Stomach (tissue), 8 donors: ENCODE measurements at regions not wholly inside any gene's neighbourhood (a gene's known extent, or its start where the extent isn't known, plus 50 kb on each side); places are given as distances from the start of the nearest gene placed in this dataset.

Experiments used
- DNase-seq, 2 donors: peaks; one replicate each; pipeline versions ENCODE4 v3.0.0 to v3.0.0-alpha.2; 2013 to 2019
- H3K27ac ChIP-seq, 5 donors: fragments of 200-600 bp in 4 of 5; sonication (generic) in 4 of 5; one replicate each; pipeline ENCODE4 v1.5.1; 2013 to 2019; ENCODE audit warnings: mild to moderate bottlenecking in 1 of 5, moderate library complexity in 1 of 5
- H3K27me3 ChIP-seq, 3 donors: fragments of 200-600 bp; sonication (generic); one replicate each; pipeline ENCODE4 v1.5.1; 2017 to 2019; ENCODE audit warnings: mixed run types in 1 of 3
- H3K36me3 ChIP-seq, 4 donors: fragments of 200-600 bp; sonication (generic); 1 replicate in 3 of 4; 2 replicates in 1 of 4; pipeline ENCODE4 v1.5.1; 2016 to 2019
- H3K4me1 ChIP-seq, 4 donors: fragments of 200-600 bp; sonication (generic); one replicate each; pipeline ENCODE4 v1.5.1; 2016 to 2019
- H3K4me3 ChIP-seq, 4 donors: fragments of 200-600 bp; sonication (generic) in 3 of 4; one replicate each; pipeline ENCODE4 v1.5.1; 2016 to 2019; ENCODE audit warnings: mild to moderate bottlenecking in 1 of 4
- H3K9me3 ChIP-seq, 4 donors: fragments of 200-600 bp; sonication (generic); one replicate each; pipeline ENCODE4 v1.5.1; 2016 to 2019
- CTCF ChIP-seq, 7 experiments: fragments of 450-650 bp in 4 of 7; fragments of 200-600 bp in 3 of 7; sonication (generic) in 3 of 7; IDR thresholded peaks; one replicate each; pipeline ENCODE4 v1.5.1; 2016 to 2019; ENCODE audit warnings: antibody characterized with exemption in 7 of 7, control low read depth in 2 of 7, mild to moderate bottlenecking in 1 of 7
- EP300 ChIP-seq: sonication (generic); formaldehyde crosslinking; IDR thresholded peaks from one replicate; pipeline ENCODE4 v1.6.1; 2017; ENCODE audit warnings: antibody characterized with exemption
- POLR2A ChIP-seq, 4 donors: fragments of 450-650 bp; IDR thresholded peaks; one replicate each; pipeline ENCODE4 v1.6.1; 2016; ENCODE audit warnings: antibody characterized with exemption in 4 of 4, control low read depth in 2 of 4, mild to moderate bottlenecking in 1 of 4, moderate library complexity in 1 of 4
- POLR2AphosphoS5 ChIP-seq, 3 donors: sonication (generic); formaldehyde crosslinking; IDR thresholded peaks; one replicate each; pipeline ENCODE4 v1.6.1; 2016; ENCODE audit warnings: antibody characterized with exemption in 3 of 3
- WGBS, 5 donors: extraction: QIAGEN DNeasy Blood & Tissue Kit in 3 of 5; methylation state at CpG; one replicate each; pipeline versions ENCODE4 v1.1.5 to v1.1.7; 2013 to 2018; 5-methylcytosine and 5-hydroxymethylcytosine counted together
- intact Hi-C: fragments of 100-400 bp; cut with DNase I; formaldehyde crosslinking; loops from one replicate; pipeline ENCODE4 v1.15.1; 2023; ENCODE audit warnings: low total_unique reads
- donor health status: healthy with polysubstance abuse.
- donor health status: Bipolar disorder and iron deficiency.
- donor health status: healthy.

GRCh38 chr12:46676396-46676795, 149.4 kb downstream of the SLC38A4 start:
- intact Hi-C loops = no loop called here
- Histone ChIP-seq H3K27ac (no peak overlapping the region), H3K4me1 (peaks cover 0 to 8% (median 0%) of the 10 kb centered on the region in 4 donors), H3K27me3 (no peaks in the 10 kb centered on the region), H3K4me3 (no peak overlapping the region), H3K9me3 (no peaks in the 10 kb centered on the region), H3K36me3 (no peaks in the 10 kb centered on the region)
- no peak for DNase-seq
- no peak for TF ChIP-seq POLR2AphosphoS5 (IDR thresholded peaks at IDR 0.05)
- no peak for TF ChIP-seq EP300
- no peak for TF ChIP-seq CTCF (IDR thresholded peaks at IDR 0.05)
- no peak for TF ChIP-seq POLR2A (IDR thresholded peaks at IDR 0.05)
- 42 to 76% (median 70%) methylated on average over 1 of the region's 1 CpG for WGBS, 5 donors

GRCh38 chr12:46675736-46676135, 150.1 kb downstream of the SLC38A4 start:
- no peaks in the 10 kb centered on the region for H3K36me3 ChIP-seq
- H3K9me3 ChIP-seq = no peaks in the 10 kb centered on the region
- intact Hi-C loops = no loop called here
- WGBS, 5 donors = 50 to 54% (median 53%) methylated on average over 11 of the region's 11 CpGs
- TF ChIP-seq CTCF (IDR thresholded peaks at IDR 0.05) (peak in 4 of 7 experiments; percentile 52 to 68 (median 62)), POLR2A (IDR thresholded peaks at IDR 0.05) (no peak)
- peaks cover 0 to 8% (median 2%) of the 10 kb centered on the region in 4 donors for H3K4me1 ChIP-seq
- DNase-seq = peak in 1 of 2 donors; percentile 68
- no peak overlapping the region for H3K4me3 ChIP-seq
- H3K27ac ChIP-seq = no peak overlapping the region
- no peaks in the 10 kb centered on the region for H3K27me3 ChIP-seq

- no peaks in the 10 kb centered on the region for H3K27me3 ChIP-seq
- no peak for DNase-seq
- H3K4me1 ChIP-seq = peaks cover 0 to 8% (median 2%) of the 10 kb centered on the region in 4 donors
- no peak overlapping the region for H3K27ac ChIP-seq
- no peaks in the 10 kb centered on the region for H3K9me3 ChIP-seq
- intact Hi-C loops = no loop called here
- TF ChIP-seq POLR2AphosphoS5 (IDR thresholded peaks at IDR 0.05) (no peak), POLR2A (IDR thresholded peaks at IDR 0.05) (no peak), EP300 (no peak), CTCF (IDR thresholded peaks at IDR 0.05) (no peak)
- 78 to 85% (median 82%) methylated on average over 4 of the region's 4 CpGs for WGBS, 5 donors
- H3K4me3 ChIP-seq = no peak overlapping the region
- no peaks in the 10 kb centered on the region for H3K36me3 ChIP-seq
Measured at GRCh38 chr12:46674800-46675199, 151.0 kb downstream of the SLC38A4 start.

GRCh38 chr12:46674129-46674528, 151.7 kb downstream of the SLC38A4 start:
- no peaks in the 10 kb centered on the region for H3K27me3 ChIP-seq
- no peaks in the 10 kb centered on the region for H3K9me3 ChIP-seq
- H3K4me3 ChIP-seq = no peak overlapping the region
- no peak overlapping the region for H3K27ac ChIP-seq
- H3K4me1 ChIP-seq = peaks cover 0 to 8% (median 2%) of the 10 kb centered on the region in 4 donors
- no peaks in the 10 kb centered on the region for H3K36me3 ChIP-seq
- 60 to 73% (median 68%) methylated on average over 1 of the region's 1 CpG for WGBS, 5 donors
- no peak for TF ChIP-seq EP300
- TF ChIP-seq POLR2A (IDR thresholded peaks at IDR 0.05) = no peak
- no peak for TF ChIP-seq CTCF (IDR thresholded peaks at IDR 0.05)
- TF ChIP-seq POLR2AphosphoS5 (IDR thresholded peaks at IDR 0.05) = no peak
- intact Hi-C loops = no loop called here
- DNase-seq = no peak
